ENCODE measurements at regions not wholly inside any gene's neighbourhood (a gene's known extent, or its start where the extent isn't known, plus 50 kb on each side); places are given as distances from the start of the nearest gene placed in this dataset.

- no peak for DNase-seq (ENCODE audit: low read depth, low spot score)
- Histone ChIP-seq H3K4me3 (ENCODE audit: low read depth, low read length) (no peak overlapping the region), H3K9me3 (ENCODE audit: control insufficient read depth, insufficient read depth, low read length) (no peaks in the 10 kb centered on the region), H3K27ac (ENCODE audit: low read depth, low read length) (no peak overlapping the region), H3K27me3 (ENCODE audit: control insufficient read depth, insufficient read depth, low read length) (no peaks in the 10 kb centered on the region)
- peak; percentile 52 for TF ChIP-seq CTCF (IDR thresholded peaks at IDR 0.05; ENCODE audit: low read depth, low read length)
- POLR2A ChIA-PET, result no interaction called here
- CTCF ChIA-PET, result interaction anchor here (0.6 to 2.1 kb wide), 4 partner anchors 9 to 404 kb away, joined by 3 to 11 read pairs (median 4); no protein-coding TSS in a partner anchor
These were observed 50.8 kb upstream of the SLC36A4 start for GRCh38 chr11:93248602-93249001.

DNA sequence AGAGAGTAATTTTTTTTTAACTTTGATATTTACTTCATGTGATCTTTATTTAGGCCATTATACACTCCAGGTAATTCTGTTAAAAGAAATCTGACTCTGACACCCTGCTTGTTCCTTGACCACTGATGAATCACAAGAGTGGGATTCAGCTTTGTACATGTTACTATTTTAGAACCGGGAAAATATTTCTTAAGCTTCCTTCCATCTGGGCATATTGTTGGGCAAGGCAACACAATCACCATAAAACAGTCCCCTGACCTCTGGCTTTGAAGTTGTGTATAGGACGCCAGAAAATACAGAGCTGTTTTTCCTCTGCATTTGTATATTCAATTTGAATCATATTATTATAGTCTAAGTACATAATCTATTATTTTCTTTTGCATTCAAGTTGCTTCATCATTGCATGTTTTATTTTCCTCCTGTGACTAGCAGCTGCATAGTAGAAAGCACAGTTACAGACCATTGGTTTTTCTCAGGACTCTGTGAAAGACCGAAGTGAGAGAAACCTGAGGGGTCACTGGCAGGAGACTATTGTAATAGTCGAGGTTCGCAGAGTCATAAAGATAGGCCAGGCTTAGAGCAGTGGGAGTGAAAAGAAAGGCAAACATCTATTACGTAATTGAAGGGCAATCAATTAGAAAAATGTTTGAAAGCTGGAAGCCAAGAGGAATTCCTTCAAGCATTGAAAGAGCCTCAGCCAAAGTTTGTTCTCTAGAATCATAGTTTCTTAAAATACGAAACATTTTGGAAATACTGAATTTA lies 51.8 kb upstream of the SLC36A4 start:
- no peaks in the 10 kb centered on the region for H3K27me3 ChIP-seq (ENCODE audit: control insufficient read depth, insufficient read depth, low read length)
- TF ChIP-seq CTCF (IDR thresholded peaks at IDR 0.05; ENCODE audit: low read depth, low read length), result no peak
- no peak overlapping the region for H3K4me3 ChIP-seq (ENCODE audit: low read depth, low read length)
- no peak for DNase-seq (ENCODE audit: low read depth, low spot score)
- no peak overlapping the region for H3K27ac ChIP-seq (ENCODE audit: low read depth, low read length)
- no peaks in the 10 kb centered on the region for H3K9me3 ChIP-seq (ENCODE audit: control insufficient read depth, insufficient read depth, low read length)
- ChIA-PET POLR2A (no interaction called here), CTCF (interaction anchor here (1.0 to 2.1 kb wide), 5 partner anchors 10 to 403 kb away, joined by 3 to 11 read pairs (median 5); no protein-coding TSS in a partner anchor)

GRCh38 chr11:93250326-93250725 lies 52.5 kb upstream of the SLC36A4 start:
- H3K27ac ChIP-seq (ENCODE audit: low read depth, low read length), result no peak overlapping the region
- no peaks in the 10 kb centered on the region for H3K9me3 ChIP-seq (ENCODE audit: control insufficient read depth, insufficient read depth, low read length)
- ChIA-PET CTCF (interaction anchor here (1.0 to 2.1 kb wide), 2 partner anchors 15 to 80 kb away, joined by 5 to 11 read pairs; no protein-coding TSS in a partner anchor), POLR2A (no interaction called here)
- no peak overlapping the region for H3K4me3 ChIP-seq (ENCODE audit: low read depth, low read length)
- H3K27me3 ChIP-seq (ENCODE audit: control insufficient read depth, insufficient read depth, low read length), result no peaks in the 10 kb centered on the region
- TF ChIP-seq CTCF (IDR thresholded peaks at IDR 0.05; ENCODE audit: low read depth, low read length), result no peak
- DNase-seq (ENCODE audit: low read depth, low spot score), result no peak

- no peak for DNase-seq (ENCODE audit: low read depth, low spot score)
- no peaks in the 10 kb centered on the region for H3K9me3 ChIP-seq (ENCODE audit: control insufficient read depth, insufficient read depth, low read length)
- TF ChIP-seq CTCF (IDR thresholded peaks at IDR 0.05; ENCODE audit: low read depth, low read length), result no peak
- ChIA-PET POLR2A (no interaction called here), CTCF (no interaction called here)
- no peak overlapping the region for H3K27ac ChIP-seq (ENCODE audit: low read depth, low read length)
- H3K27me3 ChIP-seq (ENCODE audit: control insufficient read depth, insufficient read depth, low read length), result no peaks in the 10 kb centered on the region
- no peak overlapping the region for H3K4me3 ChIP-seq (ENCODE audit: low read depth, low read length)
These were observed 54.1 kb upstream of the SLC36A4 start for GRCh38 chr11:93251922-93252321.

DNA sequence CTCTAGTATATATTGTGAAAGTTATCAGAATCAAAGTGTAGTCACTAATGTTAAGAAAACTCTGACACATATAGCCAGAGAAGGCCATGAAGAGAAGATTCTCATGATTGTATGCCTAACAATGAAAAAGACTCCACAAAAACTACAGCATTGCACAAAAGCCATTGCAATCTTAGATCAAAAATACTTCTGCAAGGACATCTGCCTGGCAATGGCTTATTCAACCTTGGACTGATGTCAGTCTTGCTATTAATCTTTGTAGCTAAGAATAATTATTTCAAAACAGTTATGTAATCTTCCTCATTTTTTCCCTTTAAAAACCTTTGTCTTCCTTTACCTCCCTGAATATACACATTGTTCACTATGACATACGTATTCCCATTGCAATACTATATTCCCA lies 55.3 kb upstream of the SLC36A4 start:
- ChIA-PET POLR2A (no interaction called here), CTCF (no interaction called here)
- Histone ChIP-seq H3K4me3 (ENCODE audit: low read depth, low read length) (no peak overlapping the region), H3K27ac (ENCODE audit: low read depth, low read length) (no peak overlapping the region), H3K27me3 (ENCODE audit: control insufficient read depth, insufficient read depth, low read length) (no peaks in the 10 kb centered on the region), H3K9me3 (ENCODE audit: control insufficient read depth, insufficient read depth, low read length) (no peaks in the 10 kb centered on the region)
- TF ChIP-seq CTCF (IDR thresholded peaks at IDR 0.05; ENCODE audit: low read depth, low read length), result no peak
- no peak for DNase-seq (ENCODE audit: low read depth, low spot score)

Measured in AG04450 (cell line).